DOHH2 (cell line): ENCODE measurements at regions not wholly inside any gene's neighbourhood (a gene's known extent, or its start where the extent isn't known, plus 50 kb on each side); places are given as distances from the start of the nearest gene placed in this dataset.

Source experiments
- H3F3A ChIP-seq: fragments of 200-600 bp; sonication (generic), shearing (Covaris generic); 2 replicates; pipeline ENCODE4 v1.6.0; 2016; ENCODE audit warnings: antibody characterized with exemption, mild to moderate bottlenecking; ENCODE audit not compliant: control insufficient read depth, insufficient read depth
- H3K27ac ChIP-seq: fragments of 200-600 bp; sonication (generic); 2 replicates; pipeline ENCODE4 v1.5.1; 2014; ENCODE audit warnings: low read depth, mild to moderate bottlenecking, low read length, moderate library complexity
- H3K27me3 ChIP-seq: fragments of 200-600 bp; sonication (generic); 2 replicates; pipeline ENCODE4 v1.6.1; 2014; ENCODE audit warnings: mild to moderate bottlenecking, low read length, mixed read lengths; ENCODE audit not compliant: control insufficient read depth
- H3K36me3 ChIP-seq: fragments of 200-600 bp; sonication (generic); 2 replicates; pipeline ENCODE4 v1.6.1; 2014; ENCODE audit warnings: mild to moderate bottlenecking, low read length, moderate library complexity, mixed read lengths; ENCODE audit not compliant: control insufficient read depth
- H3K4me1 ChIP-seq: fragments of 200-600 bp; sonication (generic); 2 replicates; pipeline ENCODE4 v1.6.1; 2014; ENCODE audit warnings: mild to moderate bottlenecking, low read length, mixed read lengths; ENCODE audit not compliant: control insufficient read depth
- H3K4me2 ChIP-seq: fragments of 200-600 bp; sonication (generic); 2 replicates; pipeline ENCODE4 v1.6.0; 2014; ENCODE audit warnings: mild to moderate bottlenecking, low read length, moderate library complexity
- H3K4me3 ChIP-seq: fragments of 200-600 bp; sonication (generic); 2 replicates; pipeline ENCODE4 v1.5.1; 2014; ENCODE audit warnings: mild to moderate bottlenecking, low read length, mixed read lengths
- H3K79me2 ChIP-seq: fragments of 200-600 bp; sonication (generic); 2 replicates; pipeline ENCODE4 v1.6.1; 2014; ENCODE audit warnings: mild to moderate bottlenecking, low read length, mixed read lengths; ENCODE audit not compliant: control insufficient read depth
- H3K9me2 ChIP-seq: fragments of 200-600 bp; sonication (generic); replicated peaks from 2 replicates; pipeline ENCODE4 v1.6.1; 2014; ENCODE audit warnings: mild to moderate bottlenecking, low read length, mixed read lengths; ENCODE audit not compliant: control insufficient read depth
- H3K9me3 ChIP-seq: fragments of 200-600 bp; sonication (generic); 2 replicates; pipeline ENCODE4 v1.6.1; 2014; ENCODE audit warnings: antibody characterized with exemption, low read length, mixed read lengths; ENCODE audit not compliant: control insufficient read depth, insufficient read depth
- H4K20me1 ChIP-seq: fragments of 200-600 bp; sonication (generic); 2 replicates; pipeline ENCODE4 v1.6.0; 2014; ENCODE audit warnings: low read depth, mild to moderate bottlenecking, antibody characterized with exemption, low read length, moderate library complexity; ENCODE audit not compliant: control insufficient read depth, insufficient read depth
- EZH2phosphoT487 ChIP-seq: fragments of 200-600 bp; sonication (generic); IDR thresholded peaks from 2 replicates; pipeline ENCODE4 v1.6.1; 2017; ENCODE audit warnings: borderline replicate concordance, mild to moderate bottlenecking, antibody characterized with exemption, low read length, moderate library complexity, mixed read lengths
- TF ChIP-seq, protein P1 (sequence below): fragments of 200-600 bp; sonication (generic); IDR thresholded peaks from one replicate; pipeline ENCODE4 v1.5.1; 2014; ENCODE audit warnings: antibody characterized with exemption, mild to moderate bottlenecking, low read depth, low read length; ENCODE audit not compliant: poor library complexity, severe bottlenecking

DNA sequence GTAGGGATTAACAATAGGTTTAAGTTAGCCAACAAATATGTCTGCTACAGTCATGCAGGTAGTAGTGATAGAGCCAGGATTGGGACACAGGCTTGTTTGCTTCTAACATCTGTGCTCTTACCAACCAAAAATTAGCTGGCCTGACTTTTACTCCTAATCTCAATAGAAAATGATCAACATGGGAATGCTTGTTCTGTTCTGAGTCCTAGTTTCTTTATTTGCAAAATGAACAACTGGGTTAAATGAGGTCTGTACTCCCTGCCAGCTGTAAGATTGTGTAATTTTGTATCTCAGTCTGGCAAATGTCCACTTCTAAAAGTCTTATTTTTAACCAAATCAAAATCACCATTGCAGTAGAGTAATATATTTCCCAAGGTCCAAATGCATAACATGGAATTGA is 216.8 kb downstream of the NMUR2 start:
- no peaks in the 10 kb centered on the region for H3K9me2 ChIP-seq
- no peaks in the 10 kb centered on the region for H3K79me2 ChIP-seq
- H3K27me3 ChIP-seq: no peaks in the 10 kb centered on the region
- H3K9me3 ChIP-seq: no peaks in the 10 kb centered on the region
- H3K4me1 ChIP-seq: no peaks in the 10 kb centered on the region
- no peaks in the 10 kb centered on the region for H4K20me1 ChIP-seq
- no peak overlapping the region for H3K4me3 ChIP-seq
- H3K27ac ChIP-seq: no peak overlapping the region
- TF ChIP-seq, protein P1, sequence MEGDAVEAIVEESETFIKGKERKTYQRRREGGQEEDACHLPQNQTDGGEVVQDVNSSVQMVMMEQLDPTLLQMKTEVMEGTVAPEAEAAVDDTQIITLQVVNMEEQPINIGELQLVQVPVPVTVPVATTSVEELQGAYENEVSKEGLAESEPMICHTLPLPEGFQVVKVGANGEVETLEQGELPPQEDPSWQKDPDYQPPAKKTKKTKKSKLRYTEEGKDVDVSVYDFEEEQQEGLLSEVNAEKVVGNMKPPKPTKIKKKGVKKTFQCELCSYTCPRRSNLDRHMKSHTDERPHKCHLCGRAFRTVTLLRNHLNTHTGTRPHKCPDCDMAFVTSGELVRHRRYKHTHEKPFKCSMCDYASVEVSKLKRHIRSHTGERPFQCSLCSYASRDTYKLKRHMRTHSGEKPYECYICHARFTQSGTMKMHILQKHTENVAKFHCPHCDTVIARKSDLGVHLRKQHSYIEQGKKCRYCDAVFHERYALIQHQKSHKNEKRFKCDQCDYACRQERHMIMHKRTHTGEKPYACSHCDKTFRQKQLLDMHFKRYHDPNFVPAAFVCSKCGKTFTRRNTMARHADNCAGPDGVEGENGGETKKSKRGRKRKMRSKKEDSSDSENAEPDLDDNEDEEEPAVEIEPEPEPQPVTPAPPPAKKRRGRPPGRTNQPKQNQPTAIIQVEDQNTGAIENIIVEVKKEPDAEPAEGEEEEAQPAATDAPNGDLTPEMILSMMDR: no peak
- no peak for TF ChIP-seq EZH2phosphoT487
- no peak overlapping the region for H3K4me2 ChIP-seq
- H3K36me3 ChIP-seq: no peaks in the 10 kb centered on the region
- H3F3A ChIP-seq: no peaks in the 10 kb centered on the region

DNA sequence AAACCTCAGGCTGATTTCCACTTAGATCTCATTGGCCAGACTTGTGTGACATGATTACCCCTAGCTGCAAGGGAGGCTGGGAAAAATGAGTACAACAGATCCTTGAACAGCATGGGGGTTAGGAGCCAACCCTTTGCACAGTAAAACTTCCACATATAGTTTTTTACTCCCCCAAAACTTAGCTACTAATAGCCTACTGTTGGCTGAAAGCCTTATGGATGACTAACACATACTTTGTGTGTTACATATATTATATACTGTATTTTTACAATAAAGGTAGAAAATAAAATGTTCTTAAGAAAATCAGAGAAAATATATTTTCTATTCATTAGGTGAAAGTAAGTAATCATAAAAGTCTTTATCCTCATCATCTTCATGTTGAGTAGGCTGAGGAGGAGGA is 217.4 kb downstream of the NMUR2 start:
- Histone ChIP-seq H3K4me1 (no peaks in the 10 kb centered on the region), H4K20me1 (no peaks in the 10 kb centered on the region), H3K4me2 (no peak overlapping the region), H3K27me3 (no peaks in the 10 kb centered on the region), H3K27ac (no peak overlapping the region), H3K9me3 (no peaks in the 10 kb centered on the region), H3F3A (no peaks in the 10 kb centered on the region), H3K9me2 (no peaks in the 10 kb centered on the region), H3K36me3 (no peaks in the 10 kb centered on the region), H3K79me2 (no peaks in the 10 kb centered on the region), H3K4me3 (no peak overlapping the region)
- TF ChIP-seq, protein P1: no peak
- no peak for TF ChIP-seq EZH2phosphoT487

DNA sequence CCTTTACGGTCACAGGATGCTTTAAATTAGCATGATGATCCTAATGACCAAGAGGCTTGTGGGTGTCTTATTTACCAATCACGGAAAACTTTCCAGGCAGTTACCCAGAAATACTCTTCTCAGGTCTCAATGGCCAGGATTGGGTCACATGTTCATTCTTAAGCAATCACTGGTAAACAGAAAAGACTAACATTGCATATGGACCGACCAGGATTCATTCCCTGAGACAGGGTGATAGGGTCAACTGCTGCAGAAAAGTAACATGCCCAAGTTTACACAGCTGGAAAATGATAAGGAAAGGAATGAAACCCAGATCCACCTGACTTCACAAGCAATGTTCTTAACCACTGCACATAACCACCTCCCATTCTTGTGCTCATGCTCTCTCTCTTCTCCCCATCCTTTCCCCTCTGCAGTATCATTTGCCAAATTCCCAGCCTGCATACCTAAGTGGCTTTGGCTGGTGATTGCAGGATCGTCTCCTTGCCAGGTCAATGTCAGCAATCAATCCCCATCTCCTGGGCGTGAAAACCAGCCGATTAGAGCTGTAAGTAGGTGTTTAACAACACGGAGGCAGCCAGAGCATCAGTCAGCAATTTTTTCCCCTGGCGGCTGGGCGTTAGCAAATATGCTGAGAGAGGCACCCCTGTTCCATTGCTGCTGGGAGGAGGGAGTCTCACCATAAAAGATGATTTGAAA is 219.4 kb downstream of the NMUR2 start:
- no peaks in the 10 kb centered on the region for H3K9me2 ChIP-seq
- H3K9me3 ChIP-seq: no peaks in the 10 kb centered on the region
- no peaks in the 10 kb centered on the region for H3K36me3 ChIP-seq
- H3K27ac ChIP-seq: no peak overlapping the region
- H3K4me3 ChIP-seq: no peak overlapping the region
- H3K4me1 ChIP-seq: no peaks in the 10 kb centered on the region
- no peak overlapping the region for H3K4me2 ChIP-seq
- no peaks in the 10 kb centered on the region for H3K27me3 ChIP-seq
- no peaks in the 10 kb centered on the region for H4K20me1 ChIP-seq
- no peaks in the 10 kb centered on the region for H3K79me2 ChIP-seq
- TF ChIP-seq, protein P1: no peak
- TF ChIP-seq EZH2phosphoT487: no peak
- no peaks in the 10 kb centered on the region for H3F3A ChIP-seq
